Kidney epithelial cell (primary cell): ENCODE measurements at regions not wholly inside any gene's neighbourhood (a gene's known extent, or its start where the extent isn't known, plus 50 kb on each side); places are given as distances from the start of the nearest gene placed in this dataset.

Source experiments
- DNase-seq: peaks from one replicate; pipeline ENCODE4 v3.0.0-alpha.2; 2010; ENCODE audit warnings: low read depth
- H3K27me3 ChIP-seq: 2 replicates; pipeline ENCODE4 v1.6.0; 2011; ENCODE audit warnings: low read length; ENCODE audit not compliant: control insufficient read depth, insufficient read depth
- H3K36me3 ChIP-seq: 2 replicates; pipeline ENCODE4 v1.5.1; 2011; ENCODE audit warnings: low read length; ENCODE audit not compliant: control insufficient read depth, insufficient read depth
- H3K4me3 ChIP-seq: 2 replicates; pipeline ENCODE4 v1.5.1; 2011; ENCODE audit warnings: low read depth, mild to moderate bottlenecking, control low read depth, low read length
- TF ChIP-seq, protein P1 (sequence below): IDR thresholded peaks from 2 replicates; pipeline ENCODE4 v1.5.1; 2011; ENCODE audit warnings: mild to moderate bottlenecking, moderate library complexity, low read length, control low read depth, inconsistent platforms; ENCODE audit not compliant: insufficient read depth, poor library complexity, severe bottlenecking

DNA sequence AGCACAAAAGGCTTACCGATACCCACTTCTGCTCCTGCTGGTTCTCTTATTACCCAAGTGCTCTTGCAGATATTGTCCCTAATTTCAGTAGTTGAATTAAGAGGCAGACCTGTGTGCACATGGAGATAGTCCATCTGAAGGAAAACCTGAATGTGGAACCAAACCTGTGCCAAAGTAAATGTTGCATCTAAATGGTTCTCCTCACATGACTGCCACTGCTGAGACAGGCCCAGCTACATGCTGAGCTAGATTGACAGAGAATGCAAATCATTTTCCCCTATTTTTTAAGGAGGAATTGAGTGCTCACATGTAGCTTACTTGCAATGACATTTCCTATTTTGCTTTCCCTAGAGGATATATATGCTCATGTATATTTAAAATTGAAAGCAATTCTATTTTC lies 609.1 kb upstream of the TECRL start:
- TF ChIP-seq, protein P1, sequence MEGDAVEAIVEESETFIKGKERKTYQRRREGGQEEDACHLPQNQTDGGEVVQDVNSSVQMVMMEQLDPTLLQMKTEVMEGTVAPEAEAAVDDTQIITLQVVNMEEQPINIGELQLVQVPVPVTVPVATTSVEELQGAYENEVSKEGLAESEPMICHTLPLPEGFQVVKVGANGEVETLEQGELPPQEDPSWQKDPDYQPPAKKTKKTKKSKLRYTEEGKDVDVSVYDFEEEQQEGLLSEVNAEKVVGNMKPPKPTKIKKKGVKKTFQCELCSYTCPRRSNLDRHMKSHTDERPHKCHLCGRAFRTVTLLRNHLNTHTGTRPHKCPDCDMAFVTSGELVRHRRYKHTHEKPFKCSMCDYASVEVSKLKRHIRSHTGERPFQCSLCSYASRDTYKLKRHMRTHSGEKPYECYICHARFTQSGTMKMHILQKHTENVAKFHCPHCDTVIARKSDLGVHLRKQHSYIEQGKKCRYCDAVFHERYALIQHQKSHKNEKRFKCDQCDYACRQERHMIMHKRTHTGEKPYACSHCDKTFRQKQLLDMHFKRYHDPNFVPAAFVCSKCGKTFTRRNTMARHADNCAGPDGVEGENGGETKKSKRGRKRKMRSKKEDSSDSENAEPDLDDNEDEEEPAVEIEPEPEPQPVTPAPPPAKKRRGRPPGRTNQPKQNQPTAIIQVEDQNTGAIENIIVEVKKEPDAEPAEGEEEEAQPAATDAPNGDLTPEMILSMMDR, result no peak
- no peak for DNase-seq
- Histone ChIP-seq H3K4me3 (no peak overlapping the region), H3K27me3 (no peaks in the 10 kb centered on the region), H3K36me3 (no peaks in the 10 kb centered on the region)

DNA sequence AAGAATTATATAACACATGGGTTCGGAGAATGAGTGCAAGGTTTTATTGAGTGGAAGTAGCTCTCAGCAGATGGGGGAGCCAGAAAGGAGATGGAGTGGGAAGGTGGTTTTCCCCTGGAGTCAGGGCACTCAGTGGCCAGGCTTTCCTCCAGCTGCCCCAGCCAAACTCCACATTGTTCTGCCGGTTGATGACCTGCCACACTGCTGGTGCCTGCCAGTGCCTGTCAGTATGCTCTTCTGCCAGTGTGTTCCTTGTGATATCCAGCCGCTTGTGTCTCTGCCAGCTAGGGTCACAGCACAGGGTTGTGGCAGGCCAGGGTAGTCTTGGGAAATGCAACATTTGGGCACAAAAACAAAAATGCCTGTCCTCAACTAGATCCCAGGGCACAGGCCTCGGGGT lies 604.8 kb upstream of the TECRL start:
- TF ChIP-seq, protein P1, result no peak
- no peak for DNase-seq
- H3K36me3 ChIP-seq, result no peaks in the 10 kb centered on the region
- no peak overlapping the region for H3K4me3 ChIP-seq
- H3K27me3 ChIP-seq, result no peaks in the 10 kb centered on the region

DNA sequence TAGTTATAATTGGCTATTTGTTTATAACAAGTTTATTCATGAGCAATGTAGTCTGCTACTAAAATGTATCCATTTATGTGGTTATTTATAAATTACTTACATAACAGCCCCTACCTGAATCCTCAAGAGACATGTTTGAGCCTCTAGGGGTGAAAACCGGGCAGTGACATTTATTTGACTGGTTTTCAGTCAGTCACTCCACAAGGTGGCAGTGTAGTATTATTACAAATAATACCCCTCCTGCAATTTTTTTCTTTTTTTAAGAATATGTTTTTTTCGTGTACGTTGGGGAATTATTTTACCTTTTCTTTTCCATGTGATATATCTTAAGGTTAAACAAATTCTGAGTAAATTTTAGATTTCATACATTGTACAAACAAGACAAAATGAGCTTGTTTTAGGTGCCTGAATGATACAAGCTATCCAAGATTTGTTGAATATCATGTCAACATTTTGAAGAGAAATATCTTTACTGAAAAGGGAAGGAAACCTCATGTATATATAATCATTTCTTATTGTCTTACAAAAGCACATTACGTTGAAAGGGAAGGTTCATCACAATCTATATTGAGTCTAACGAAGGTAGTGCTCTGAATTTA lies 598.7 kb upstream of the TECRL start:
- DNase-seq, result no peak
- TF ChIP-seq, protein P1, result peak; percentile 54
- Histone ChIP-seq H3K36me3 (no peaks in the 10 kb centered on the region), H3K27me3 (no peaks in the 10 kb centered on the region), H3K4me3 (no peak overlapping the region)

DNA sequence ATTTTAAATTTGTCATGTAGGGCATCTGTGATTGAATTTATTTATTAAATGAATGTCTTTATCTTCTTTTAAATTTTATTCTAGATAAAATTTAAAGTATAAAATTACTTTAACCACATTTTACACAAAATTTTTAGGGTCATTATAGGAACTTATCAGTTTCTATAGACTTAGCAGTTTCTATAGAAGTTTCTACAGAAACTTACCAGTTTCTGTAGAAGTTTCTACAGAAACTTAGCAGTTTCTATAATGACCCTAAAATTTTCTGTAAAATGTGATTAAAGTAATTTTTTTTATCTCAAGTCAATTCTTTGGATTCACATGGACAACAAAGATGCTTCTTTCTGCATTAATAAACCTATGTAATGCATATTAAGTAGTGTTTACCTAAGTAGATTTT lies 565.9 kb upstream of the TECRL start:
- H3K27me3 ChIP-seq, result no peaks in the 10 kb centered on the region
- no peak overlapping the region for H3K4me3 ChIP-seq
- TF ChIP-seq, protein P1, result no peak
- no peaks in the 10 kb centered on the region for H3K36me3 ChIP-seq
- no peak for DNase-seq

DNA sequence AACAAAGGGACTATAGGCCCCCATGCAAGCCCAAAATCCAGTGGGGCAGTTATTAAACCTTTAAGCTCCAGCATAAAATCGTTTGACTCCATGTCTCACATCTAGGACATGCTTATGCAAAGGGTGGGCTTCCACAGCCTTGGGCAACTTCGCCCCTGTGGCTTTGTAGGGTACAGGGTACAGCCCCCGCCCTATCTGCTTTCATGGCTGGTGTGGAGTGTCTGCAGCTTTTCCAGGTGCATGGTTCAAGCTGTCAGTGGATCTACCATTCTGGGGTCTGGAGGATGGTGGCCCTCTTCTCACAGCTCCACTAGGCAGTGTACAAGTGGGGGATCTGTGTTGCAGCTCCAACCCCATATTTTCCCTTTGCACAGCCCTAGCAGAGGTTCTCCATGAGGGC lies 559.8 kb upstream of the TECRL start:
- Histone ChIP-seq H3K36me3 (no peaks in the 10 kb centered on the region), H3K27me3 (no peaks in the 10 kb centered on the region), H3K4me3 (no peak overlapping the region)
- no peak for DNase-seq
- TF ChIP-seq, protein P1, result no peak

DNA sequence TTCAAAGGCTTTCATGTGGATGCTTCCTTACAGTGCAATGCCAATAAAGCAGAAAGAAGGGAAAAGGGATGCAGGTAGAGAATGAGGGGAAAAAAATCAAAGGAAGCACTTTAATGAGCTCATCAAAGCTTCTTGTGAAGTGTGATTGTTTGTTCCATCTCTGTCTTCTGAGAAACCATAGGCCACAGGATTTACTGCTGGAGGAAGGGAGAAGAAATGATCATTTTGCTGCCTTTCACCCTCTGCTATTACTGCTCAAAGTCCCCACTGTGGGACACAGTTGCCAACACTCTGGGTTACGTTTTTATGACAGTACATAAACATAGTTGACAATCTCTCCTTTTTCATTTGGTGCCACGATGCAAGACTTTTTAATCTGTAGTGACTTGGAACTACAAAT lies 558.0 kb upstream of the TECRL start:
- Histone ChIP-seq H3K36me3 (no peaks in the 10 kb centered on the region), H3K27me3 (no peaks in the 10 kb centered on the region), H3K4me3 (no peak overlapping the region)
- no peak for DNase-seq
- TF ChIP-seq, protein P1, result no peak
